ENCODE measurements at regions not wholly inside any gene's neighbourhood (a gene's known extent, or its start where the extent isn't known, plus 50 kb on each side); places are given as distances from the start of the nearest gene placed in this dataset.

DNA sequence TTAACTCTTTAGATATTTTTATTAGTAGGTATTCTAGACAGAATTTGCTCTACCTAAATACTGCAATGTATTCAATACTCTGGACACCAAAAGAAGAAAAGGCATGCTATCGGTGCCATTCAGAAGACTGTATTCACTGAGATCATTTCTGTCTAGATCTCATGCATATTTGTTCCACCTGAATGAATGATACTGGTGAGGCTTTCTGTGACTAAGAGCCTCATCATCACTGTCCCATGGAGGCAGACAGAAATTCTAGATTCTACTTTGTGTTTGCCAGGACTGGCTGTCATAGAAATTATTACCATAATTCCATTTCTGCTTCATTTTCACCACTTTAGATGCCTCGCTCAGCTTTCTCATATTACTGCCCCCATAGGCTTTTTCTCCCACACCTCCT is 340.7 kb downstream of the MBD2 start:
- no peak overlapping the region for H3K27ac ChIP-seq
- no peaks in the 10 kb centered on the region for H3K4me1 ChIP-seq
- DNase-seq (no peak), ATAC-seq (no peak)
- intact Hi-C loops (cut with DNase I) = no loop called here
- H3K27me3 ChIP-seq = no peaks in the 10 kb centered on the region
- no peaks in the 10 kb centered on the region for H3K36me3 ChIP-seq
- TF ChIP-seq CTCF (IDR thresholded peaks at IDR 0.05) (no peak), POLR2A (IDR thresholded peaks at IDR 0.05) (no peak)
- 52% methylated on average over 2 of the region's 2 CpGs for WGBS (ENCODE audit: insufficient coverage, low coverage, low lambda C conversion rate, missing lambda C conversion rate)
- no peaks in the 10 kb centered on the region for H3K9me3 ChIP-seq
- H3K4me3 ChIP-seq = no peak overlapping the region

GRCh38 chr18:53874103-53874502 is 350.4 kb downstream of the MBD2 start:
- Histone ChIP-seq H3K36me3 (no peaks in the 10 kb centered on the region), H3K9me3 (no peaks in the 10 kb centered on the region), H3K27ac (no peak overlapping the region), H3K4me3 (no peak overlapping the region), H3K27me3 (no peaks in the 10 kb centered on the region), H3K4me1 (no peaks in the 10 kb centered on the region)
- DNase-seq (no peak), ATAC-seq (no peak)
- WGBS (ENCODE audit: insufficient coverage, low coverage, low lambda C conversion rate, missing lambda C conversion rate) = 77% methylated on average over 2 of the region's 2 CpGs
- TF ChIP-seq CTCF (IDR thresholded peaks at IDR 0.05) (no peak), POLR2A (IDR thresholded peaks at IDR 0.05) (no peak)
- intact Hi-C loops (cut with DNase I) = no loop called here

DNA sequence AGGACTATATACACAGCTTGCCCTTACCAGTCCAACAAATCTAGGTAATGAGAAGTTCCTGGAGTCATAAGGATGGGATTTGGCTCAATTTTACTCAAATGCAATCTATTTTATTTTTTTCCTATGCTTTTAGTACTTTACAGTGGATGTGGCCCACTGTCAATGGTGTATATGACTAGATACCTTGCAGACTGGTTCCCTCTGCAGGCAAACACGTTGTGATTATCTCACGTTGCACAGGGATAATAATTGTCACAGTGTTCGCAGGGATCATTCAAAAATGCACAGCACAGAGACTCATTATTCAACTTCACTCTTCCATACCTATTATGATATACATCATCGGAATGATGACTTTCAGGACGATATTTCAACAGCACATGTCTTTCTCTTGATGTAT is 359.7 kb downstream of the MBD2 start:
- H3K4me3 ChIP-seq = no peak overlapping the region
- TF ChIP-seq POLR2A (IDR thresholded peaks at IDR 0.05) (no peak), CTCF (IDR thresholded peaks at IDR 0.05) (no peak)
- H3K27me3 ChIP-seq = no peaks in the 10 kb centered on the region
- H3K36me3 ChIP-seq = no peaks in the 10 kb centered on the region
- intact Hi-C loops (cut with DNase I) = no loop called here
- no peaks in the 10 kb centered on the region for H3K9me3 ChIP-seq
- H3K27ac ChIP-seq = no peak overlapping the region
- no peaks in the 10 kb centered on the region for H3K4me1 ChIP-seq
- 32% methylated on average over 5 of the region's 5 CpGs for WGBS (ENCODE audit: insufficient coverage, low coverage, low lambda C conversion rate, missing lambda C conversion rate)
- DNase-seq = no peak
- ATAC-seq = no peak

DNA sequence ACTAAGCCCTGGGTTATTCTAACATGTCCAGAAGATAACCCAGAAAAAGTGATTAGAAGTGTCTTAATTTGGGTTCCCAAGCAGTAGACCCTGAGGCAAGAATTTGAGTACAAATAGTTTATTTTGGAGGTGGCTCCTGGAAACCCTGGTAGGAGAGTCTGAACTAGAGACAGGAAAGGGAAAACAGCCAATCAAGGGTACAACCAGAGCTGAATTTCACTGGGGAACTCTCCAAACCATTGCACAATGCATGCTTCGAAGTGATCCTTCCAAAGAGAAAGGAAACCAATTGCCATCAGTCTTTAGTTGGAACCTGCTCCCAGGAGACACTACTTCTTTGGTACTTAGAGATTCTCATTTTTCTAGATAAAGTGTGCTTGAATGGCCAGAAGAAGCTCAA is 361.5 kb downstream of the MBD2 start:
- DNase-seq = no peak
- no peak overlapping the region for H3K27ac ChIP-seq
- WGBS (ENCODE audit: insufficient coverage, low coverage, low lambda C conversion rate, missing lambda C conversion rate) = 32% methylated on average over 1 of the region's 1 CpG
- ATAC-seq = no peak
- intact Hi-C loops (cut with DNase I) = no loop called here
- no peak overlapping the region for H3K4me3 ChIP-seq
- H3K4me1 ChIP-seq = no peaks in the 10 kb centered on the region
- no peaks in the 10 kb centered on the region for H3K36me3 ChIP-seq
- H3K27me3 ChIP-seq = no peaks in the 10 kb centered on the region
- H3K9me3 ChIP-seq = no peaks in the 10 kb centered on the region
- TF ChIP-seq POLR2A (IDR thresholded peaks at IDR 0.05) = no peak
- TF ChIP-seq CTCF (IDR thresholded peaks at IDR 0.05) = no peak

DNA sequence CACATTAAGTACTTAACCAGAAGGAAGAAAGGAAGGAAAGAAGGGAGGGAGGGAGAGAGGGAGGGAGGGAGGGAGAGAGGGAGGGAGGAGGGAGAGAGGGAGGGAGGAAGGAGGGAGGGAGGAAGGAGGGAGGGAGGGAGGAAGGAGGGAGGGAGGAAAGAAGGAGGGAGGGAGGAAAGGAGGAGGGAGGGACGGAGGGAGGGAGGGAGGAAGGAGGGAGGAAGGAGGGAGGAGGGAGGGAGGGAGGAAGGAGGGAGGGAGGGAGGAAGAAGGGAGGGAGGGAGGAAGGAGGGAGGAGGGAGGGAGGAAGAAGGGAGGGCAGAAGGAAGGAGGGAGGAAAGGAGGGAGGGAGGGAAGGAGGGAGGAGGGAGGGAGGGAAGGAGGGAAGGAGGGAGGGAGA is 363.3 kb downstream of the MBD2 start:
- no peak overlapping the region for H3K4me3 ChIP-seq
- H3K27ac ChIP-seq = no peak overlapping the region
- no peaks in the 10 kb centered on the region for H3K4me1 ChIP-seq
- intact Hi-C loops (cut with DNase I) = no loop called here
- DNase-seq (no peak), ATAC-seq (no peak)
- 63% methylated on average over 1 of the region's 1 CpG for WGBS (ENCODE audit: insufficient coverage, low coverage, low lambda C conversion rate, missing lambda C conversion rate)
- H3K9me3 ChIP-seq = no peaks in the 10 kb centered on the region
- no peak for TF ChIP-seq POLR2A (IDR thresholded peaks at IDR 0.05)
- no peak for TF ChIP-seq CTCF (IDR thresholded peaks at IDR 0.05)
- no peaks in the 10 kb centered on the region for H3K36me3 ChIP-seq
- H3K27me3 ChIP-seq = no peaks in the 10 kb centered on the region
